Activated naive CD8-positive, alpha-beta T cell treated with anti-CD3 and anti-CD28 coated beads for 36 hours (primary cell): ENCODE measurements at regions not wholly inside any gene's neighbourhood (a gene's known extent, or its start where the extent isn't known, plus 50 kb on each side); places are given as distances from the start of the nearest gene placed in this dataset.
"Not testable (repeated sequence)": the region's sequence is repeated elsewhere in the genome, so short reads cannot be mapped to it uniquely, and the experiment has no call there.

Experiments used
- DNase-seq: peaks from one replicate; pipeline ENCODE4 v3.0.0; 2021
- H3K27ac Mint-ChIP-seq: one replicate; pipeline ENCODE4 v1.8.0; 2022; ENCODE audit warnings: mild to moderate bottlenecking, moderate library complexity, mixed read lengths
- H3K27me3 Mint-ChIP-seq: one replicate; pipeline ENCODE4 v1.8.0; 2022; ENCODE audit warnings: mild to moderate bottlenecking, mixed read lengths
- H3K36me3 Mint-ChIP-seq: one replicate; pipeline ENCODE4 v1.8.0; 2021; ENCODE audit warnings: mild to moderate bottlenecking, mixed read lengths
- H3K4me1 Mint-ChIP-seq: one replicate; pipeline ENCODE4 v1.8.0; 2021; ENCODE audit warnings: mixed read lengths
- H3K4me3 Mint-ChIP-seq: one replicate; pipeline ENCODE4 v1.8.0; 2022; ENCODE audit warnings: mild to moderate bottlenecking, moderate library complexity, mixed read lengths
- H3K9me3 Mint-ChIP-seq: one replicate; pipeline ENCODE4 v1.8.0; 2022; ENCODE audit warnings: mixed read lengths

DNA sequence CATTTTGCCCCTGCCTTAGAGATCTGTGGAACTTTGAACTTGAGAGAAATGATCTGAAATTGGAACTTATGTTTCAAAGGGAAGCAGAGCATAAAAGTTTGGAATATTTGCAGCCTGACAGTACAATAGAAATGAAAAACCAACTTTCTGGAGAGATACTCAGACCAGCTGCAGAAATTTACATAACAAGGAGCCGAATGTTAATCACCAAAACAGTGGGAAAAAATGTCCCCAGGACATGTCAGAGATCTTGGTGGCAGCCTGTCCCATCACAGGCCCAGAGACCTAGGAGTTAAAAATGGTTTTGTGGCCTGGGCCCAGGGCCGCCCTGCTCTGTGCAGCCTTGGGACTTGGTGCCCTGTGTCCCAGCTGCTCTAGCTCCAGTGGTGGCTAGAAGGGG, 94.8 kb downstream of the CDRT15L2 start:
- not testable (repeated sequence) for H3K36me3 Mint-ChIP-seq, H3K27me3 Mint-ChIP-seq, H3K9me3 Mint-ChIP-seq, H3K27ac Mint-ChIP-seq, H3K4me3 Mint-ChIP-seq, H3K4me1 Mint-ChIP-seq, DNase-seq

DNA sequence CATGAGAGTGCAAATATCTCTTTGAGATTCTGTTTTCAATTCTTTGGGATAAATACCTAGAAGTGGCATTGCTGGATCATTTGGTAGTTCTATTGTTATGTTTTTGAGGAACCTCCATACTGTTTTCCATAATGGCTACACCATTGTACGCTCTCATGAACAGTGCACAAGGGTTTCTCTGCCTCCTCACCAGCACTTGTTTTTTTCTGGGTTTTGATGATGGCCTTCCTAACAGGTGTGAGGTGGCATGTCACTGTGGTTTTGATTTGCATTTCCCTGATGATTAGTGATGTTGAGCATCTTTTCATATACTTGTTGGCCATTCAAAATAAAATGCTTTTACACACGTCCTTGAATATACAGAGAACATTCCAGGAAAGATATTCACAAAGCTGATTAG, 96.2 kb downstream of the CDRT15L2 start:
- H3K4me1 Mint-ChIP-seq, H3K27ac Mint-ChIP-seq, H3K9me3 Mint-ChIP-seq, DNase-seq, H3K36me3 Mint-ChIP-seq, H3K4me3 Mint-ChIP-seq, H3K27me3 Mint-ChIP-seq: not testable (repeated sequence)

DNA sequence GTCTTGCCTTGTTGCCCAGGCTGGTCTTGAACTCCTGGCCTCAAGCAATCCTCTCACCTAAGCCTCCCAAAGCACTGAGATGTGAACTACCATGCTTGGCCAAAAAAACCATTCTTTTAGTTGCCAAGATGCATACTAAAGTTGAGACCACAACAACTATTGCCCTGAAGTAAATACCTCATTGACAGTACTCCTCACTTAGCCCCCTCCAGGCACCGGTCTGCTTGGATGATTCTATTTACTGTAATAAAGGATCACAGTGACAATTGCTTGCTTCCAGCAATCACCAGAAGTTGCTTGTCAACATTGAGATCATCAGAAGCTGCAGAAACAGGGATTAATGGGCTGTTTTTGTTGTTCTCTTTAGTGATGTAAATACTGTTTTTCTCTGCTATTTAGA, 97.1 kb downstream of the CDRT15L2 start:
- not testable (repeated sequence) for H3K4me1 Mint-ChIP-seq, DNase-seq, H3K27ac Mint-ChIP-seq, H3K9me3 Mint-ChIP-seq, H3K27me3 Mint-ChIP-seq, H3K36me3 Mint-ChIP-seq, H3K4me3 Mint-ChIP-seq

DNA sequence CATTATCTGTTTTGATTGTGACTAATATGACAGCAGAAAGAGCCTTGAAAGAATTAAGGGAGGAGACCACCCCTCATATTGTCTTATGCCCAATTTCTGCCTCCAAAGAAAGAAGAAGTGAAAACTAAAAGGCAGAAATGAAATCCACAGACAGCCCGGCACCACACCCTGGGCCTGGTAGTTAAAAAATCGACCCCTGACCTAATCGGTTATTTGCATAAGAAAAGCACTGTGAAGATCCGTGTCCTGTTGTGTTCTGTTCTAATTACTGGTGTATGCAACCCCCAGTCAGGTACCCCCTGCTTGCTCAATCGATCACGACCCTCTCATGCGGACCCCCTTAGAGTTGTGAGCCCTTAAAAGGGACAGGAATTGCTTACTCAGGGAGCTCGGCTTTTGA, 97.9 kb downstream of the CDRT15L2 start:
- not testable (repeated sequence) for H3K4me1 Mint-ChIP-seq, H3K9me3 Mint-ChIP-seq, H3K4me3 Mint-ChIP-seq, DNase-seq, H3K27me3 Mint-ChIP-seq, H3K27ac Mint-ChIP-seq, H3K36me3 Mint-ChIP-seq

DNA sequence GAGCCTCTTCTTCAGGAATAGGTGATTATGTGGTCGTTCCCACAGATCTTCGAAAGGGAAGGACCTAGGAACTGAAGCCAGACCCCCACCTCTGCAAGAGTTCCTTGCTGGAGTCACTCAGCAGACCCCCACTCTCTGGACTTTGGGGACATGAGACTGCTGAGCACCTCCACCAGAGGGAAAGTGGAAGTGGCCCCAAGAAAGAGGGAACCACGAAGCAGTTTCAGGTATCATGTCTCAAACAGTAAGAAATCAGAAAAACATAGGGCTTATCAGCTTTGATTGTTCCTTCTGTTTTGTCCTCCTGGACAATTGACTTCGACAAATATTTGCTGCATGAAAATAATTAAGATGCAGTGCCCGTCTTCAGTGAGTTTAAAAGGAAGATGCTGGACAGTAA, 98.9 kb downstream of the CDRT15L2 start:
- H3K27ac Mint-ChIP-seq, result peak overlapping the region; percentile 2
- not testable (repeated sequence) for H3K27me3 Mint-ChIP-seq, H3K9me3 Mint-ChIP-seq, H3K36me3 Mint-ChIP-seq, DNase-seq, H3K4me3 Mint-ChIP-seq, H3K4me1 Mint-ChIP-seq

DNA sequence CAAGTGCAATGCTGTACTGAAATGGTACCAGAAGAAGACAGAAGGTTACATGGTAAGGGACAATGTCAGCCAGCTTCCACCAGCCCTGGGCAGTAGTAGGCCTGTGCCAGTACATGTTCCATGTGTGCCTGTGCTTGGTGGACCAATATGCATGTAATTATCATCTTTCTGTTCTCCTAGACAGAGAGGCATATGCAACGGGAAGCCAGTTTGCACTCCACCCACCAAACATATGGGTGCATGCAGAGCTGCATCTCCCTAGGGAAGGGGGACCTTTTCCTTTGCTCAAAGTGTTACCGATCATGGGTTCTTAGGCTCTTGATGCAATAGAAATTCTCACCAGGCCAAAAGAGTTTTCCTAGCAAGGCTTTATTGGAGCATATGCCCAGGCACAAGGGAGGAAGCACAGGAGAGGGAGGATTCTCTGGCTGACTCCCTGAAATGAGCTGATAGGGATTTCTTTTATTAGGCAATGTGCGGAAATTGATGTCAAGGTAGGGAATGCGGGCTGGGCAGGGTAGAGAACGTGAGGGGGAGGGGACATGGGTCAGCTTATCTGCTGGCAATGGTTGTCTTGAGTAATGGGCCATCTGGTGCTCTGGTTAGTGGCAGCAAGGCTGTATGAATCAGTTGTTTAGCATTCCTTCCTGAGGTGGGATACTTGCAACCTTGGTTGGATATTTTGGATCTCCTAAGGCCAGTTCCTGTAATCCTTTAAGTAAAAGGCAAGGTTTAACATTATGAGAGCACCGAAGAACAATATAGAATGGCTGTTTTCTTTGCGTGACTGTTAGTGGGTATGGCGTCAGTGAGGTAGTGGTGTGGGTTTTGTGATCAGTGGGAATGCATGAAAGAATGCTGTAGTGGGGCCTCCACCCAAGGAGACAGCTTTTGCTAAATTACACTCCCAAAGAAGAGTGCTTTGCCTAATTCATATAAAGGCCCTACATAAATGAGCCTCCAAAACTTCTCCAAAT, 102.5 kb downstream of the CDRT15L2 start:
- not testable (repeated sequence) for H3K9me3 Mint-ChIP-seq, H3K36me3 Mint-ChIP-seq, H3K4me3 Mint-ChIP-seq, H3K27me3 Mint-ChIP-seq, H3K4me1 Mint-ChIP-seq, DNase-seq, H3K27ac Mint-ChIP-seq

DNA sequence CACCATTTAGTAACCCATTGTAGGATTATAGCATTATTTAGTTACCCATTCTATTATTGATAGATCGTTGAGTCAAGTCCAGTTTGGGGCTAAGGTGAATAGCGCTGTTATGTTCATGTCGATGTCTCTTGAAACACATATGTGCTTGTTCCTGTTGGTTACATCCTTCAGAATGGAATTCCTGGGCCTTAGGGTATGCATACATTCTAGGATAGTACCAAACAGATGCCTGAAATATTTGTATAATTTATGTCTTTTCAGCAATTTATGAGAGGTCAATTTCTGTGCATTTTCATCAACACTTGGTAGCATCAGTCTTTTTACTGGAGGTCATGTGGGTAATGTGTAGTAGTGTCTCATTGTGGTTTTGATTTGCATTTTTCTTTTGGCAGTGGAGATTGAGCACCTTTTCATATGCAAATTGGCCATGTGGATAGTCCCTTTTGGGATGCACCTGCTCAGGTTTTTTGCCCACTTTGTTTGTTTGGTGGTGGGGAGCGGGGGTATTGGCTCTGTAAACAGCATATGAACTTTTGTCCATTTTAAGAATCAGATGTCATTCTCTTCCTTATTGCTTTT, 104.2 kb downstream of the CDRT15L2 start:
- H3K9me3 Mint-ChIP-seq, H3K4me3 Mint-ChIP-seq, H3K36me3 Mint-ChIP-seq, H3K27me3 Mint-ChIP-seq, H3K4me1 Mint-ChIP-seq, DNase-seq, H3K27ac Mint-ChIP-seq: not testable (repeated sequence)

DNA sequence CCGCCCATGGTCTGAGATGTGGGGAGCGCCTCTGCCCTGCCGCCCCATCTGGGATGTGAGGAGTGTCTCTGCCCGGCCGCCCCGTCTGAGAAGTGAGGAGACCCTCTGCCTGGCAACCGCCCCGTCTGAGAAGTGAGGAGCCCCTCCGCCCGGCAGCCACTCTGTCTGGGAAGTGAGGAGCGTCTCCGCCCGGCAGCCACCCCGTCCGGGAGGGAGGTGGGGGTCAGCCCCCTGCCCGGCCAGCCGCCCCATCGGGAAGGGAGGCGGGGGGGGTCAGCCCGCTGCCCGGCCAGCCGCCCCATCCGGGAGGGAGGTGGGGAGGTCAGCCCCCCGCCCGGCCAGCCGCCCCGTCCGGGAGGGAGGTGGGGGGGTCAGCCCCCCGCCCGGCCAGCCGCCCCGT, 105.5 kb downstream of the CDRT15L2 start:
- not testable (repeated sequence) for DNase-seq, H3K9me3 Mint-ChIP-seq, H3K36me3 Mint-ChIP-seq, H3K27ac Mint-ChIP-seq, H3K27me3 Mint-ChIP-seq, H3K4me3 Mint-ChIP-seq, H3K4me1 Mint-ChIP-seq

DNA sequence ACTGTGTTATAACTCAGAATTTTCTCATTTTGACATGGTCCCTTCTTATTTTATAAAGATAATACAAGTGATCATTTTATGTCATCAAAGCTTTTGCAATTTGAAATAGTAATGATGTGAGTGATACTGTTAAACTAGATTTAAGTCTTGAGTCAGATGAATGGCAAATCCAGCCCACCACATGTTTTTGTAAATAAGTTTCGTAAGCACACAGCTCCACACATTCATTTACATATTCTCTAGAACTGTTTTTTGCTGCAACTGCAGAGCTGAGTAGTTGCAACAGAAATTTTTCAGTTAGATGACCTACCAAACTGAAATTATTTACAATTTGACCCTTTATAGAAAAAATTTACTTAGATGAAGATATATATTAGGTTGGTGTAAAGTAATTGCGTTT, 108.1 kb downstream of the CDRT15L2 start:
- H3K36me3 Mint-ChIP-seq, H3K27me3 Mint-ChIP-seq, H3K4me1 Mint-ChIP-seq, H3K27ac Mint-ChIP-seq, DNase-seq, H3K9me3 Mint-ChIP-seq, H3K4me3 Mint-ChIP-seq: not testable (repeated sequence)

DNA sequence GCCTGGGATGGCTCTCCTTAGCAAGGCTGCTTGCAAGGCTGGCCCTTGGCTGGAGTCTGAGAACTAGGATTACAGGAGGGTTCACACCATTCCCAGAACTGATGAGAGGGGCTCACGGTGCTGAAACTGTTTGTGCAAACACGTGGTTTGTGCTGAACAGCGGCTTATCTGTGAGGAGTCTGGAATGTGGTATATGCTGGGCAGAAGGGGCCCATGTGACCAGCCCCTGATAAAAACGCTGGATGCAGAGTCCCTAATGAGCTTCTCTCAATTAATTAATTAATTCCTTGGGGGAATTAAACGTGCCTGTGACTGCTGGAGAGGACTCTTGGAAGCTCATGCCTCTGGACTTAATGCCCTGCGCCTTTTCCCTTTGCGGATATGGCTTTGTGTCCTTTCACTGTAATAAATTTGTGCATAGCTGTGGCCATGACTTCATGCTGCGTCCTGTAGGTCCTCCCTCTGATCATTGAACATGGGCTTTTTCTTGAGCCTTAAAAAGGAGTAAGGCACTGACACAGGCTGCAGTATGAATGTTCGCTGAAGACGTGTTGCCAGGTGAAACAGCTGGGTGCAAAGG, 109.7 kb downstream of the CDRT15L2 start:
- not testable (repeated sequence) for H3K27ac Mint-ChIP-seq, H3K36me3 Mint-ChIP-seq, DNase-seq, H3K4me3 Mint-ChIP-seq, H3K27me3 Mint-ChIP-seq, H3K9me3 Mint-ChIP-seq, H3K4me1 Mint-ChIP-seq

DNA sequence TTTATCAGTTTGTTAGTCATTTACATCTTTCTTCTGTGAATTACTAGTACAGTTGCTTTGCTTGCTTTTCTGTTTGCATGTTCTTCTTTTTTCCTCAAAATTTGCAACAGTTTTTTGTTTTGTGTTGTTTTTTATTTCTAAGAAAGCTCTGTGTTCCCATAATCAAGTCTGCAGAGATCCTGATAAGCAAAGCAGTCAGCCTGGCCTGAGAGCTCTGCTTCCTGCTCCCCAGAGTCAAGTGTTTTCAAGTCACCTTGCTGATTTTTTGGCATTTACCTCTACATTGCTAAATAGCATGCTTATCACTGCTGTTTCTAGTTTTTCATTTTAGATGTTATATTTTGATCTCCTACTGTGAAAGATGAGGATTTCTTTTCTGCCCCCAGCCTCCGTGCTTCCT, 113.2 kb downstream of the CDRT15L2 start:
- H3K27me3 Mint-ChIP-seq, H3K36me3 Mint-ChIP-seq, H3K9me3 Mint-ChIP-seq, DNase-seq, H3K27ac Mint-ChIP-seq, H3K4me3 Mint-ChIP-seq: not testable (repeated sequence)
- H3K4me1 Mint-ChIP-seq, result peaks cover 10% of the 10 kb centered on the region

DNA sequence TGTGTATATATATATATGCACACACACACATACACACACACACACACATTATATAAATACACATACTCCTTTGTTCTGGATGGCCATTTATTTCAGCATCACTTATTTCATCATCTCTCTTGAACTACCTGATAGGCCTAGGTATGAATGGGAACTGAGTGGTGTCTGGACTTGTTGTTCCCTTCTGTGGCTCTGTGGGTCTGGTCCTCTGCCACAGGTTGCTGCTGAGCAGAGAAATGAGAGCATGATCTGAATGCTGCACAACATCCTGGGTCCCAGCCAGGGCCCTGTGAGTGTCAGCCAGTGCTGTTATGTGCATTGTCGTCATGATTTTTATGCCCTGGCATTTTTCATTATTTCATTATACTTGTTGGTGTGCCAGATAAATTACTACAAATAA, 116.3 kb downstream of the CDRT15L2 start:
- not testable (repeated sequence) for H3K9me3 Mint-ChIP-seq, H3K4me3 Mint-ChIP-seq

DNA sequence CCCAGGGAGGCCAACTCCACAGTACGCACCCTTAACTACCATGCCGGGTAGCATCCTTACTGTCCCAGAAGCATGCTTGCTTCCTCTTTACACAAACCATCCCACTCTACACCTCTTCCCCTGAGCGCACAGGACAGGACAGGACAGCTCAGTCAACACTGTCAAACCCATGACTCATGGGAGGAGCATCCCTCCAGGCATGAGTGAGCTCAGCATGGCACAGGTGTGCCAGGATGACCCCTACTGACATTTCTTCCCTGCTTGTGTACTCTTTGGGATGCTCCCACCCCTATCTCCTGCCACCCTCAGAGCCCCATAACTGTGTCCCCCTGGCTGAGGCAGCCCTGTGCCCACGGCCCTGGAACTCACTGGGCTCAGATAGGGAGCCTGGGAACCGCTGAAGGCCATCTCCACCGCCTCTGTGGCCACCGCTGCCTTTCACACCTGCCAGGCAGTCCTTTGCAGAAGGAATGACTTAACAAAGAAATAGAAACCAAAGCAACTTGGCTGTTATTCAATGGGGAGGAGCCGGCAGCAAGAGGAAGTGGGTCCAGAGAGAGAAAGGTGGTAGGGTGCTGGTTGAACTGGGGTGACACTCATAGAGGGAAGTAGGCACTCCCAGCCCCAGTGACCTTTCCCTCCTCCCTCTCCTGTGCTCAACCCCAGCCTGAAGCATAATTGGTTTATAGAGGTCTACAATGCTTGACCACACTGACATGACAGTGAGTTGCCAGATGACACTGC, 119.1 kb downstream of the CDRT15L2 start:
- Mint-ChIP-seq H3K4me1 (peaks cover 15% of the 10 kb centered on the region), H3K27ac (peak overlapping the region; percentile 82), H3K4me3 (peak overlapping the region; percentile 57)
- peak; percentile 5 for DNase-seq
- H3K27me3 Mint-ChIP-seq, H3K36me3 Mint-ChIP-seq, H3K9me3 Mint-ChIP-seq: not testable (repeated sequence)

More for the DNA sequence above, 116.3 kb downstream of the CDRT15L2 start:
- H3K27ac Mint-ChIP-seq, DNase-seq, H3K27me3 Mint-ChIP-seq, H3K36me3 Mint-ChIP-seq: not testable (repeated sequence)
- H3K4me1 Mint-ChIP-seq, result peaks cover 21% of the 10 kb centered on the region

DNA sequence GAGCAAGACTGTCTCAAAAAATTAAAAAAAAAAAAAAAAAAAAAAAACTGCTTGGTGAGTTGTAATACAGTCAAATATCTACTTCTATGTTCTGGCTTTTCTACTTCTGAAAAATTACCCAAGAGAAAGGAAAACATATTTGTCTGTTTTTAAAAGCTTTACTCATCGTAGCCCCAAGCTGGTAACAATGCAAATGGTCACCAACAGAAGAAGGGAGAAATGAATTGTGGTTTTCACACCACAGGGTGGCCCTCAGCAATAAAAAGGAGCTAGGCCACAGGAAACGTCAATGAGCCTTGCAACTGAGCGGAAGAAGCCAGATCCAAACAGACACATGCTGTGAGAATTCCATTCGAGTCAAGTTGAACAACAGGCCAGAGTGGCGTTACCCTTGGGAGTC, 121.0 kb downstream of the CDRT15L2 start:
- H3K4me1 Mint-ChIP-seq, result peaks cover 14% of the 10 kb centered on the region
- DNase-seq, H3K9me3 Mint-ChIP-seq, H3K4me3 Mint-ChIP-seq, H3K27ac Mint-ChIP-seq, H3K36me3 Mint-ChIP-seq, H3K27me3 Mint-ChIP-seq: not testable (repeated sequence)

DNA sequence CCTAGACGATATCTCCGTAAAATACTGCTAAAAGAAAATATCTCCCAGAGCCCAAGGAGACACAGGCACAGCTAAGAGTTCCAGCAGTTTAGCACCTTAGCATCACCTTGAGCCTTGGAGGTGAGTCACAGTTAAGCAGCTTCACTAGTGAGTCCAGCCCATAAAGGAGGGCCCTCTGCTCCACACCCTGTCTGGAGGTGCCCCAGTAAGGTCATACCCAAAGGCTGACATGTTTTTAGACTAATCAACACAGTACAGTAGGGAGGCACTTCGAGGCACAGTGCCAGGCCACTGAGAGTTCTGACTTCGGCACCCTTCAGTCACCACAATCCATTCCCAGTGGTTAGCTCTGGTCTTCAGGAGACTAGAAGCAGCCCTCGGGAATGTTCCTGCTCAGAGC, 121.8 kb downstream of the CDRT15L2 start:
- not testable (repeated sequence) for H3K27ac Mint-ChIP-seq, DNase-seq, H3K36me3 Mint-ChIP-seq, H3K27me3 Mint-ChIP-seq, H3K4me3 Mint-ChIP-seq, H3K9me3 Mint-ChIP-seq
- peaks cover 13% of the 10 kb centered on the region for H3K4me1 Mint-ChIP-seq
